ENCODE measurements at regions not wholly inside any gene's neighbourhood (a gene's known extent, or its start where the extent isn't known, plus 50 kb on each side); places are given as distances from the start of the nearest gene placed in this dataset.
"Not testable (repeated sequence)": the region's sequence is repeated elsewhere in the genome, so short reads cannot be mapped to it uniquely, and the experiment has no call there.

DNA sequence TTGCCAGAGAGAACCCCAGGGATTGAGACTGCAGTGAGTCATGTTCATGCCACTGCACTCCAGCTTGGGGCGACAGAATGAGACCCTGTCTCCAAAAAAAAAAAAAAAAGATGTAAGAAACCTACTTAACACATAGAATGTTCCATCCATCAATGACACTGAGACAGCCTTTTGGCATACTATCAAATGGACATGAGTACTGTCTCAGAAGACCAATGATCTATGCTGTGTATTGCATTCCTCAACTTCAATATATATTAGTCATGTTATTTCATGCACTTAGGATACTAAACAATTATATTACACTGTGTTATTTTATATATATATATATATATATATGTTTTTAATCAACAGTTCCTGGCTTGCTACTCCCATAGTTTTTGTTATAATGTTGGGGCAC is 57.1 kb upstream of the ANKH start:
- no peaks in the 10 kb centered on the region for H3K36me3 Mint-ChIP-seq (ENCODE audit: low read depth)
- ChIA-PET POLR2A (no interaction called here), CTCF (interaction anchor here (0.6 kb wide), 1 partner anchor 23 kb away, joined by 3 read pairs; no protein-coding TSS in a partner anchor)
- H3K27ac Mint-ChIP-seq: no peak overlapping the region
- DNase-seq (no peak), ATAC-seq (no peak)
- no peaks in the 10 kb centered on the region for H3K27me3 Mint-ChIP-seq (ENCODE audit: low read depth)
- H3K4me1 Mint-ChIP-seq (ENCODE audit: low read depth): peaks cover 26% of the 10 kb centered on the region
- no peaks in the 10 kb centered on the region for H3K9me3 Mint-ChIP-seq (ENCODE audit: insufficient read depth)
- no peak overlapping the region for H3K4me3 Mint-ChIP-seq

DNA sequence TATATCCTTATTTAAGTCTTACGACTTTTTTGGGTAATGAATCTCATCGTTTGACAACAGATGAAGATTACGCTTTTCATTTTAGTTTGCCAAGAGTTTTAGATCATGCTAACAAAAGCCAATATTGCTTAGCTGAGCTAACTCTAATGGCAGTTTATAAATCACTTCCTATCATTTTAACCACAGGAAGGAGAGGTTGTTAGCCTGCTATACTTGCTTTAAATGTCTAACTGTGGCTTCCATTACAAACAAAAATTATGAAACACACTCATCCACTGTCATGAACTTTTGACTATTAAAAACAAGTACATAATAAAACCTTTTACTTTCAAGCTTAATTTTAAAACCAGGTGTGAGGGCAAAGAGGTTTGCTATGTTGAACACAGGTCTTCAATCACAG is 53.7 kb upstream of the ANKH start:
- Mint-ChIP-seq H3K36me3 (ENCODE audit: low read depth) (no peaks in the 10 kb centered on the region), H3K4me1 (ENCODE audit: low read depth) (peaks cover 29% of the 10 kb centered on the region), H3K27me3 (ENCODE audit: low read depth) (peaks cover 2% of the 10 kb centered on the region), H3K27ac (peak overlapping the region; percentile 76), H3K9me3 (ENCODE audit: insufficient read depth) (no peaks in the 10 kb centered on the region), H3K4me3 (peak overlapping the region; percentile 51)
- ChIA-PET CTCF (interaction anchor here (1.2 to 1.6 kb wide), 3 partner anchors 19 to 78 kb away, joined by 3 to 7 read pairs (median 6); no protein-coding TSS in a partner anchor), POLR2A (no interaction called here)
- ATAC-seq: no peak
- DNase-seq: no peak

DNA sequence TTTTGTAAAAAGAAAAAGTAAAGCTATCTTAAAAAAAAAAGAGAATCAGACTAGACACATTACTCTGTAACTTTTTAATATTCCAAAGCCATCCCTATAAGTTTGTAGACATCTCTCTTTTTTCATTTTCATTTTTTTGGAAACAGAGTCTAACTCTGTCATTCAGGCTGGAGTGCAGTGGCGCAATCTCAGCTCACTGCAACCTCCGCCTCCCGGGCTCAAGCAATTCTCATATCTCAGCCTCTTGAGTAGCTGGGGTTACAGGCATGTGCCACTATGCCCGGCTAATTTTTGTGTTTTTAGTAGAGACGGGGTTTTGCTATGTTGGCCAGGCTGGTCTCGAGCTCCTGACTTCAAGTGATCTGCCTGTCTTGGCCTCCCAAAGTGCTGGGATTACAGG is 51.4 kb upstream of the ANKH start:
- H3K4me1 Mint-ChIP-seq (ENCODE audit: low read depth): peaks cover 35% of the 10 kb centered on the region
- H3K27ac Mint-ChIP-seq; H3K4me3 Mint-ChIP-seq; H3K27me3 Mint-ChIP-seq (ENCODE audit: low read depth); H3K9me3 Mint-ChIP-seq (ENCODE audit: insufficient read depth); POLR2A ChIA-PET; DNase-seq; ATAC-seq; CTCF ChIA-PET; H3K36me3 Mint-ChIP-seq (ENCODE audit: low read depth): not testable (repeated sequence)

DNA sequence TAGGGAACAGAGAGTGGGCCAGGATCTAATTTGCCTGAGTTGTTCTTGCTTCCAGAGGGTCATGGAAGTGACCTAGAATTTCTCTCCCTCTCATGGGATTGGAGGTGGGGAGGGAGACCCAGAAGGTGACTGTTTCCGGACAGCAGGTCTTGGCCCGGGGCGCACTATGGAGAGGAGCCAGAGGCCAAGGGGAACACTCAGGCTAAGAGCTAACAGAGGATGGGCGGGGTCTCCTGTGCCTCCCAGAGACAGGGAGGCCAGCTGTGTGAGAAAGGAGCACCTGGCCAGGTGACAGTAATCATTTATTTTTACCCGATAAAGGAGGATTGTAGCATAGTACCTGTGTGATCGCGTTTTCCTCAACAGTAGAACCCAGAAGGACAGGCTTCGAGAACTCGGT is 50.9 kb upstream of the ANKH start:
- no peak for ATAC-seq
- Mint-ChIP-seq H3K27me3 (ENCODE audit: low read depth) (peaks cover 2% of the 10 kb centered on the region), H3K4me1 (ENCODE audit: low read depth) (peaks cover 35% of the 10 kb centered on the region), H3K4me3 (no peak overlapping the region), H3K27ac (no peak overlapping the region), H3K9me3 (ENCODE audit: insufficient read depth) (no peaks in the 10 kb centered on the region), H3K36me3 (ENCODE audit: low read depth) (no peaks in the 10 kb centered on the region)
- DNase-seq: no peak
- CTCF ChIA-PET: no interaction called here
- POLR2A ChIA-PET: no interaction called here

All from activated CD8-positive, alpha-beta T cell treated with anti-CD3 and anti-CD28 coated beads, Interleukin-2, amount 10 ng/mL, durations not matched to agents 7 days and 5 days (primary cell).